Activated B cell treated with CpG ODN at 0.5 μM for 24 hours (primary cell): ENCODE measurements at regions not wholly inside any gene's neighbourhood (a gene's known extent, or its start where the extent isn't known, plus 50 kb on each side); places are given as distances from the start of the nearest gene placed in this dataset.
"Not testable (repeated sequence)": the region's sequence is repeated elsewhere in the genome, so short reads cannot be mapped to it uniquely, and the experiment has no call there.

ENCODE experiments used
- ATAC-seq: fragments of 200-7000 bp; cut with Tn5 transposase; one replicate; pipeline ENCODE4 v1.10.0; 2021; ENCODE audit warnings: low read depth, mild to moderate bottlenecking, moderate library complexity
- CTCF ChIA-PET: fragments of 350-600 bp; sonication (Branson Sonifier 250); formaldehyde crosslinking; loops from one replicate; lab custom pipeline; 2021; ENCODE audit warnings: antibody characterized with exemption; lab: Charles Lee
- POLR2A ChIA-PET: fragments of 350-600 bp; sonication (Branson Sonifier 250); formaldehyde crosslinking; loops from one replicate; lab custom pipeline; 2021; ENCODE audit warnings: antibody characterized with exemption; lab: Charles Lee
- DNase-seq: peaks from one replicate; pipeline ENCODE4 v3.0.0; 2022
- H3K27ac Mint-ChIP-seq: one replicate; pipeline ENCODE4 v1.8.0; 2020; ENCODE audit warnings: mixed read lengths
- H3K27me3 Mint-ChIP-seq: one replicate; pipeline ENCODE4 v1.8.0; 2021; ENCODE audit warnings: mixed read lengths
- H3K36me3 Mint-ChIP-seq: one replicate; pipeline ENCODE4 v1.8.0; 2021; ENCODE audit warnings: low read depth, mixed read lengths
- H3K4me1 Mint-ChIP-seq: one replicate; pipeline ENCODE4 v1.8.0; 2021; ENCODE audit warnings: mixed read lengths
- H3K4me3 Mint-ChIP-seq: one replicate; pipeline ENCODE4 v1.8.0; 2020; ENCODE audit warnings: mild to moderate bottlenecking, mixed read lengths
- H3K9me3 Mint-ChIP-seq: one replicate; pipeline ENCODE4 v1.8.0; 2020; ENCODE audit warnings: mixed read lengths
- intact Hi-C: fragments of 100-400 bp; cut with micrococcal nuclease; formaldehyde crosslinking; loops from one replicate; pipeline ENCODE4 v1.15.1; 2024
- TF ChIP-seq, protein P1 (sequence below): fragments of 200-600 bp; IDR thresholded peaks from one replicate; pipeline ENCODE4 v1.8.0; 2022; ENCODE audit warnings: antibody characterized with exemption, mild to moderate bottlenecking

DNA sequence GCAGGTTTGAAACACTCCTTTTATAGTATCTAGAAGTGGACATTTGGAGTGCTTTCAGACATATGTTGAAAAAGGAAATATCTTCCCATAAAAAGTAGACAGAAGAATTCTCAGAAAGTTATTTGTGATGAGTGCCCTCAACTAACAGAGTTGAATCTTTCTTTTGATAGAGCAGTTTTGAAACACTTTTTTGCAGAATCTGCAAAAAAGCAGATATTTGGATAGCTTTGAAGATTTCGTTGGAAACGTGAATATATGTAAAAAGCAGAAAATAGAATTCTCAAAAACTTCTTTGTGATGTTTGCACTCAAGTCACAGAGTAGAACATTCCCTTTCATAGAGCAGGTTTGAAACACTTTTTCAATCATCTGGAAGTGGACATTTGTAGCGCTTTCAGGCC, 676.4 kb upstream of the ZNF337 start:
- DNase-seq, H3K27ac Mint-ChIP-seq, POLR2A ChIA-PET, H3K9me3 Mint-ChIP-seq, CTCF ChIA-PET, H3K36me3 Mint-ChIP-seq, H3K27me3 Mint-ChIP-seq, H3K4me3 Mint-ChIP-seq, H3K4me1 Mint-ChIP-seq, intact Hi-C loops, ATAC-seq: not testable (repeated sequence)

DNA sequence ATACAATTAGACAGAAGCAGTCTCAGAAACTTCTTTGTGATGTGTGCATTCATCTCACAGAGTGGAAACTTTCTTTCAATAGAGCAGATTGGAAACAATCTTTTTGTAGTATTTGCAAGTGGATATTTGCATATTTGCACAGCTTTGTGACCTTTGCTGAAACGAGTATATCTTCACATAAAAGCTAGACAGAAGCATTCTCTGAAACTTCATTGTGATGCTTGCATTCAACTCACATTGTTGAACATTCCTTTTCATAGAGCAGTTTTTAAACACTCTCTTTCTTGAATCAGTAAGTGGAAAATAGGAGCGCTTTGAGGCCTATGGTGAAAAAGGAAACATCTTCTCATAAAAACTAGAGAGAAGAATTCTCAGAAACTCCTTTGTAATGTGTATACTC, 657.9 kb upstream of the ZNF337 start:
- H3K36me3 Mint-ChIP-seq: no peaks in the 10 kb centered on the region
- intact Hi-C loops: no loop called here
- no peak overlapping the region for H3K4me3 Mint-ChIP-seq
- ChIA-PET CTCF (no interaction called here), POLR2A (no interaction called here)
- no peaks in the 10 kb centered on the region for H3K4me1 Mint-ChIP-seq
- ATAC-seq (no peak), DNase-seq (no peak)
- H3K9me3 Mint-ChIP-seq: peaks cover 14% of the 10 kb centered on the region
- H3K27ac Mint-ChIP-seq: no peak overlapping the region
- TF ChIP-seq, protein P1, sequence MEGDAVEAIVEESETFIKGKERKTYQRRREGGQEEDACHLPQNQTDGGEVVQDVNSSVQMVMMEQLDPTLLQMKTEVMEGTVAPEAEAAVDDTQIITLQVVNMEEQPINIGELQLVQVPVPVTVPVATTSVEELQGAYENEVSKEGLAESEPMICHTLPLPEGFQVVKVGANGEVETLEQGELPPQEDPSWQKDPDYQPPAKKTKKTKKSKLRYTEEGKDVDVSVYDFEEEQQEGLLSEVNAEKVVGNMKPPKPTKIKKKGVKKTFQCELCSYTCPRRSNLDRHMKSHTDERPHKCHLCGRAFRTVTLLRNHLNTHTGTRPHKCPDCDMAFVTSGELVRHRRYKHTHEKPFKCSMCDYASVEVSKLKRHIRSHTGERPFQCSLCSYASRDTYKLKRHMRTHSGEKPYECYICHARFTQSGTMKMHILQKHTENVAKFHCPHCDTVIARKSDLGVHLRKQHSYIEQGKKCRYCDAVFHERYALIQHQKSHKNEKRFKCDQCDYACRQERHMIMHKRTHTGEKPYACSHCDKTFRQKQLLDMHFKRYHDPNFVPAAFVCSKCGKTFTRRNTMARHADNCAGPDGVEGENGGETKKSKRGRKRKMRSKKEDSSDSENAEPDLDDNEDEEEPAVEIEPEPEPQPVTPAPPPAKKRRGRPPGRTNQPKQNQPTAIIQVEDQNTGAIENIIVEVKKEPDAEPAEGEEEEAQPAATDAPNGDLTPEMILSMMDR: no peak
- no peaks in the 10 kb centered on the region for H3K27me3 Mint-ChIP-seq

DNA sequence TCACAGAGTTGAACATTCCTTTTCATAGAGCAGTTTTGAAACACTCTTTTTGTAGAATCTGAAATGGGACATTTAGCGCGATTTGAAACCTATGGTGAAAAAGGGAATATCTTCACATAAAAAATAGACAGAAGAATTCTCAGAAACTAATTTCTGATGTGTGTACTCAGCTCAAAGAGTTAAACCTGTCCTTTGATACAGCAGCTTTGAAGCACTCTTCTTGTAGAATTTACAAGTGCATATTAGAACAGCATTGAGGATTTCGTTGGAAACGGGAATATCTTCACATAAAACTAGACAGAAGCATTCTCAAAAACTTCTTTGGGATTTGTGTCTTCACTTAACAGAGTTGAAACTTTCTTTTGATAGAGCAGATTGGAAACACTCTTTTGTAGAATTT, 650.7 kb upstream of the ZNF337 start:
- H3K27ac Mint-ChIP-seq: no peak overlapping the region
- ChIA-PET POLR2A (no interaction called here), CTCF (no interaction called here)
- DNase-seq: no peak
- peaks cover 17% of the 10 kb centered on the region for H3K9me3 Mint-ChIP-seq
- no peaks in the 10 kb centered on the region for H3K27me3 Mint-ChIP-seq
- H3K4me3 Mint-ChIP-seq: no peak overlapping the region
- TF ChIP-seq, protein P1: no peak
- intact Hi-C loops: no loop called here
- H3K36me3 Mint-ChIP-seq: no peaks in the 10 kb centered on the region
- no peak for ATAC-seq
- no peaks in the 10 kb centered on the region for H3K4me1 Mint-ChIP-seq

DNA sequence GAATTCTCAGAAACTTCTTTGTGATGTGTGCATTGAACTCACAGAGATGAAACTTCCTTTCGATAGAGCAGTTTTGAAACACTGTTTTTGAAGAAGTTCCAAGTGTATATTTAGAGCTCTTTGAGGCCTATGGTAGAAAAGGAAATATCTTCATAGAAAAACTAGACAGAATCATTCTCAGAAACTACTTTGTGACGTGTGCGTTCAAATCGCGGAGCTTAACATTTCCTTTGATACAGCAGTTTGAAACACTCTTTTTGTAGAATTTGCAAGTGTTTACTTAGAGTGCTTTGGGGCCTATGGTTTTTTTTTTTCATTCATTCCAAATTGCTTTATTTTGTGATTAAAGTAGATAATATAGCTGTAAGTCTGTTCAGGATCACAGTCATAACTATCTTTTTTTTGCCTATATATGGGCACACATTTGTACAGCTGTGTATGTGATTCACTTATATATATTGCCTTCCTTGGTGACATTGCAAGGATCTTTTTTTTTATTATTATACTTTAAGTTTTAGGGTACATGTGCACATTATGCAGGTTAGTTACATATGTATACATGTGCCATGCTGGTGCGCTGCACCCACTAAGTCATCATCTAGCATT, 643.9 kb upstream of the ZNF337 start:
- intact Hi-C loops, H3K27ac Mint-ChIP-seq, CTCF ChIA-PET, H3K4me1 Mint-ChIP-seq, DNase-seq, ATAC-seq, POLR2A ChIA-PET, H3K27me3 Mint-ChIP-seq, H3K4me3 Mint-ChIP-seq, H3K36me3 Mint-ChIP-seq: not testable (repeated sequence)
- peaks cover 11% of the 10 kb centered on the region for H3K9me3 Mint-ChIP-seq

DNA sequence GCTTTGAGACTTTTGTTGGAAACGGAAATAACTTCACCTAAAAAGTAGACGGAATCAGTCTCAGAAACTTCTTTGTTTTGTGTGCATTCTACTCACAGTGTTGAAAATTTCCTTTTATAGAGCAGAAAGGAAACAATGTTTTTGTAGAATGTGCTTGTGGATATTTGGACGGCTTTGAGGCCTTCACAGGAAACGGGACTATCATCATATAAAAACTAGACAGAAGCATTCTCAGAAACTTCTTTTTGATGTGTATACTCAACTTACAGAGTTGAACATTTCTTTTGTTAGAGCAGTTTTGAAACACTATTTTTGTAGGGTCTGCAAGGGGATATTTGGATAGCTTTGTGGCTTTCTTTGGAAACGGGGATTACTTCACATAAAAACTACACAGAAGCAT, 627.5 kb upstream of the ZNF337 start:
- TF ChIP-seq, protein P1: no peak
- ATAC-seq (no peak), DNase-seq (no peak)
- H3K36me3 Mint-ChIP-seq: no peaks in the 10 kb centered on the region
- H3K27ac Mint-ChIP-seq: no peak overlapping the region
- ChIA-PET POLR2A (no interaction called here), CTCF (no interaction called here)
- H3K4me3 Mint-ChIP-seq: no peak overlapping the region
- no peaks in the 10 kb centered on the region for H3K4me1 Mint-ChIP-seq
- intact Hi-C loops: no loop called here
- H3K9me3 Mint-ChIP-seq: peaks cover 7% of the 10 kb centered on the region
- H3K27me3 Mint-ChIP-seq: no peaks in the 10 kb centered on the region

DNA sequence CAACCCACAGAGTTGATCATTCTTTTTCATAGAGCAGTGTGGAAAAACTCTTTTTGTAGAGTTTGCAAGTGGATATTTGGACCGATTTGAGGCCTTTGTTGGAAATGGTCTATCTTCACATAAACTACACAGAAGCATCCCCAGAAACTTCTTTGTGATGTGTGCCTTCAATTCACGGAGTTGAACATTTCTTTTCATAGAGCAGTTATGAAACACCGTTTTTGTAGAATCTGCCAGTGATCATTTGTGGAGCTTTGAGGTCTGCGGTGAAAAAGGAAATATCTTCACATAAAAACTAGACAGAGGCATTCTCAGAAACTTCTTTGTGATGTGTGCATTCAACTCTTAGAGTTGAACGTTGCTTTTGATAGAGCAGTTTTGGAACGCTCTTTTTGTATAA, 618.4 kb upstream of the ZNF337 start:
- intact Hi-C loops: loop anchor here (1.0 kb wide), 1 partner anchor 8 kb away; no protein-coding TSS in a partner anchor
- Mint-ChIP-seq H3K9me3 (no peaks in the 10 kb centered on the region), H3K27me3 (no peaks in the 10 kb centered on the region), H3K4me3 (no peak overlapping the region), H3K27ac (no peak overlapping the region), H3K36me3 (no peaks in the 10 kb centered on the region), H3K4me1 (no peaks in the 10 kb centered on the region)
- ATAC-seq (no peak), DNase-seq (no peak)
- ChIA-PET POLR2A (no interaction called here), CTCF (no interaction called here)
- TF ChIP-seq, protein P1: no peak

DNA sequence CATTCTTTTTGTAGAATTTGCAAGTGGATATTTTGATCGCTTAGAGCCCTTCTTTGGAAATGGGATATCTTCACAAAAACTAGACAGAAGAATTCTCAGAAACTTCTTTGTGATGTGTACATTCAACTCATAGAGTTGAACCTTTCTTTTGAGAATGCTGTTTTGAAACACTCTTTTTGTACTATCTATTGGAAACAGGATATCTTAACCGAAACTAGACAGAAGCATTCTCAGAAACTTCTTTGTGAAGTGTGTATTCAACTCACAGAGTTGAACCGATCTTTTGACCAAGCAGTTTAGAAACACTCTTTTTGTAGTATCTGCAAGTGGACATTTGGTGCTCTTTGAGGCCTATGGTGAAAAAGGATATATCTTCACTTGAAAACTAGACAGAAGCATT, 613.1 kb upstream of the ZNF337 start:
- not testable (repeated sequence) for H3K4me1 Mint-ChIP-seq

More for the DNA sequence above, 613.1 kb upstream of the ZNF337 start:
- H3K27ac Mint-ChIP-seq, CTCF ChIA-PET, ATAC-seq, H3K9me3 Mint-ChIP-seq, POLR2A ChIA-PET, intact Hi-C loops, H3K36me3 Mint-ChIP-seq, DNase-seq, H3K4me3 Mint-ChIP-seq, H3K27me3 Mint-ChIP-seq: not testable (repeated sequence)
